Testis (tissue), 2 donors: ENCODE measurements at regions not wholly inside any gene's neighbourhood (a gene's known extent, or its start where the extent isn't known, plus 50 kb on each side); places are given as distances from the start of the nearest gene placed in this dataset.

ENCODE experiments used
- DNase-seq: peaks from one replicate; pipeline ENCODE4 v3.0.0-alpha.2; 2019
- H3K27ac ChIP-seq, 2 donors: fragments of 200-600 bp; sonication (generic); one replicate each; pipeline ENCODE4 v1.5.1; 2019
- H3K27me3 ChIP-seq: fragments of 200-600 bp; sonication (generic); one replicate; pipeline ENCODE4 v1.5.1; 2019
- H3K36me3 ChIP-seq: fragments of 200-600 bp; sonication (generic); one replicate; pipeline ENCODE4 v1.5.1; 2017; ENCODE audit warnings: low read depth; ENCODE audit errors: missing control alignments
- H3K4me1 ChIP-seq: fragments of 200-600 bp; sonication (generic); one replicate; pipeline ENCODE4 v1.5.1; 2019
- H3K4me3 ChIP-seq, 2 donors: fragments of 200-600 bp; sonication (generic); one replicate each; pipeline ENCODE4 v1.5.1; 2017 to 2019
- H3K9me3 ChIP-seq: fragments of 200-600 bp; sonication (generic); one replicate; pipeline ENCODE4 v1.5.1; 2017
- CTCF ChIP-seq, 3 experiments: fragments of 450-650 bp in 2 of 3; fragments of 200-600 bp in 1 of 3; sonication (generic) in 1 of 3; IDR thresholded peaks; one replicate each; pipeline ENCODE4 v1.5.1; 2016 to 2019; ENCODE audit warnings: antibody characterized with exemption in 3 of 3, mild to moderate bottlenecking in 2 of 3, moderate library complexity in 1 of 3
- POLR2A ChIP-seq: fragments of 450-650 bp; IDR thresholded peaks from one replicate; pipeline ENCODE4 v1.6.1; 2017; ENCODE audit warnings: antibody characterized with exemption, mild to moderate bottlenecking, moderate library complexity
- WGBS, 2 donors: methylation state at CpG; one replicate each; pipeline ENCODE4 v1.1.5; 2018; 5-methylcytosine and 5-hydroxymethylcytosine counted together
- intact Hi-C: fragments of 100-400 bp; cut with DNase I; formaldehyde crosslinking; loops from one replicate; pipeline ENCODE4 v1.15.1; 2023; ENCODE audit warnings: low total_unique reads

- TF ChIP-seq CTCF (IDR thresholded peaks at IDR 0.05) (no peak), POLR2A (no peak)
- 63 to 77% methylated on average over 10 to 12 of the region's 12 CpGs for WGBS, 2 donors
- Histone ChIP-seq H3K9me3 (no peaks in the 10 kb centered on the region), H3K36me3 (no peaks in the 10 kb centered on the region), H3K27ac (no peak overlapping the region), H3K4me1 (no peaks in the 10 kb centered on the region), H3K4me3 (no peak overlapping the region), H3K27me3 (no peaks in the 10 kb centered on the region)
- no peak for DNase-seq
- intact Hi-C loops: no loop called here
These were observed 1446.8 kb downstream of the UQCRFS1 start for GRCh38 chr19:27765912-27766725.

GRCh38 chr19:27765397-27765796 is 1447.6 kb downstream of the UQCRFS1 start:
- DNase-seq: no peak
- TF ChIP-seq CTCF (IDR thresholded peaks at IDR 0.05): no peak
- TF ChIP-seq POLR2A: no peak
- intact Hi-C loops: no loop called here

GRCh38 chr19:27764186-27764804 is 1448.7 kb downstream of the UQCRFS1 start:
- H3K4me1 ChIP-seq: no peaks in the 10 kb centered on the region
- 69% methylated on average over 5 of the region's 5 CpGs; no CpG with 5 or more reads in 1 of the 2 donors for WGBS, 2 donors
- intact Hi-C loops: no loop called here
- H3K27ac ChIP-seq: no peak overlapping the region
- no peak for DNase-seq
- H3K4me3 ChIP-seq: no peak overlapping the region
- H3K9me3 ChIP-seq: no peaks in the 10 kb centered on the region
- no peaks in the 10 kb centered on the region for H3K27me3 ChIP-seq
- TF ChIP-seq CTCF (IDR thresholded peaks at IDR 0.05) (no peak), POLR2A (no peak)
- no peaks in the 10 kb centered on the region for H3K36me3 ChIP-seq

More at GRCh38 chr19:27765397-27765796, 1447.6 kb downstream of the UQCRFS1 start:
- no peaks in the 10 kb centered on the region for H3K27me3 ChIP-seq
- H3K4me3 ChIP-seq: no peak overlapping the region
- H3K4me1 ChIP-seq: no peaks in the 10 kb centered on the region
- H3K27ac ChIP-seq: no peak overlapping the region
- no peaks in the 10 kb centered on the region for H3K36me3 ChIP-seq
- H3K9me3 ChIP-seq: no peaks in the 10 kb centered on the region
- WGBS, 2 donors: 68 to 72% methylated on average over 7 of the region's 7 CpGs

- H3K36me3 ChIP-seq: no peaks in the 10 kb centered on the region
- no peaks in the 10 kb centered on the region for H3K4me1 ChIP-seq
- WGBS, 2 donors: 64 to 66% methylated on average over 4 of the region's 4 CpGs
- H3K27ac ChIP-seq: no peak overlapping the region
- no peaks in the 10 kb centered on the region for H3K9me3 ChIP-seq
- no peaks in the 10 kb centered on the region for H3K27me3 ChIP-seq
- TF ChIP-seq POLR2A (no peak), CTCF (IDR thresholded peaks at IDR 0.05) (no peak)
- no peak overlapping the region for H3K4me3 ChIP-seq
- intact Hi-C loops: no loop called here
- DNase-seq: no peak
These were observed 1450.0 kb downstream of the UQCRFS1 start for GRCh38 chr19:27762933-27763332.
